GM19099 (cell line): ENCODE measurements at regions not wholly inside any gene's neighbourhood (a gene's known extent, or its start where the extent isn't known, plus 50 kb on each side); places are given as distances from the start of the nearest gene placed in this dataset.

Experiments used
- POLR2A ChIP-seq: IDR thresholded peaks from 3 replicates; pipeline ENCODE4 v1.6.1; 2011; ENCODE audit warnings: low read depth; ENCODE audit not compliant: insufficient read length; ENCODE audit errors: extremely low read depth

DNA sequence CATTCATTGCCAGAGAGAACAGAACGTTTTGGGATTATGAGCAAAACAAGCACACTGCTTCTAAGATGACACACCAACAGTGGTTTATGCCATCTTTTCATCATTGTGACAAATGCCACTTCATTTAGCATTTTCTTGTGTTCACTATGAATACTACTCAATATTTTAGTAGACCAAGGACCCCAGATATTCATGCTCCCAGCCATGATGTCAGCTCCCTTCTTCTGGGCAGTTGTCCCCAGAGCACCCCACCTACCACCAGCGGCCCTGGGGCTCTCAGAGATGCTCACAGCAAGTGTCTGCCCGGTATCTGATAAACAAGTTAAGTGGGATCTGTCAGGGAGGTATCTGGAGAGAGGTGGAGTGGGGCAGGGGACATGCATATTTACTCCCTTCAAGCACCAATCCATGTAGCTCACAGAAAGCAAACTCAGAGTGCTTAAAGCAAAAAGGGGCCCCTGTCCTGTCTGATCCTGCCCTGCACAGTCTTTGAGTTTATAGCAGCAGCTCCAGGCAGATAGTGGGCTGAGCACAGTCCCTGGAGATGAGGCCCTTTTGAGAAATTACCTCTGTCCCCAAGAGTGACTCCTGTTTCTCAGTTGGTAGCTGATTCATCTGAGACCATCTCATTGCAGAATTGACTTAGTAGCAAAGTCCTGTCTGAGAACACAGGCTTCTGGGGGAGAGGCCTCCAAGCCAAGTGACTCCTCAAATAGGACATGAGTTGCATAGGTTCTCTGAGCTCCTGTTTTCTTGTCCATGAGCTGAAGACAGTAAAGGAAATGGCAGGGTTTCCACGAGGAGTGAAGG is 281.8 kb upstream of the KLF6 start:
- TF ChIP-seq POLR2A: no peak

DNA sequence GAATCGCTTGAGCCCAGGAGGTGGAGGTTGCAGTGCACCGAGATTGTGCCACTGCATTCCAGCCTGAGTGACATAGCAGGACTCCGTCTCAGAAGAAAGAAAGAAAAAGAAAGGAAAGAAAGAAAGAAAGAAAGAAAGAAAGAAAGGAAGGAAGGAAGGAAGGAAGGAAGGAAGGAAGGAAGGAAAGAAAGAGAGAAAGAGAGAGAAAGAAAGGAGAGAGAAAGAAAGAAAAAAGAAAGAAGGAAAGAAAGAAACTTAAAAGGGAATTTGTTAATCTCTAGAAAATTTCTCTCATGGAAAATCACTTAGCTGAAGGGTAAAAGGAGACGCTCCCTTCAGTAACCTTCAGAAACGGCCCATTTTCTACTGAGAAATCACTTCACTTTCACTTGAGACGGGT is 279.5 kb upstream of the KLF6 start:
- no peak for TF ChIP-seq POLR2A

DNA sequence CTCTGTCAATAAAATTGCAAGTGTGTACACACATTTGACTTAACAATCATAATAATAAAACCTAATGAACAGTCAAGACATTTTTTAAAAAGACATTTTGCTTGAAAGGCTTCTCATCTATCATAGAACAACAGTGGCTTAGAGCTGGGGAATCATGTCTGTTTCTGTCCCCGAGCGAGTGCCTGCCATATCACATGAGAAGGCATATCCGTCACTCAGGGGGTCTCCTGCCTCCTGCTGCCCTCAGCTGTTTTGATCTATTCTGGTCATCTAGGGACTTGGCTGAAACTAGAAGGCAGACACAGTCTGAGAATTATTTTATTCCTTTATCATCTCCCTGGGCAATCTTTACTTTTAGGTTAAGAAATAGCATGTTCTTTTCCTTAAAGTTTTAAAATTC is 278.7 kb upstream of the KLF6 start:
- no peak for TF ChIP-seq POLR2A

DNA sequence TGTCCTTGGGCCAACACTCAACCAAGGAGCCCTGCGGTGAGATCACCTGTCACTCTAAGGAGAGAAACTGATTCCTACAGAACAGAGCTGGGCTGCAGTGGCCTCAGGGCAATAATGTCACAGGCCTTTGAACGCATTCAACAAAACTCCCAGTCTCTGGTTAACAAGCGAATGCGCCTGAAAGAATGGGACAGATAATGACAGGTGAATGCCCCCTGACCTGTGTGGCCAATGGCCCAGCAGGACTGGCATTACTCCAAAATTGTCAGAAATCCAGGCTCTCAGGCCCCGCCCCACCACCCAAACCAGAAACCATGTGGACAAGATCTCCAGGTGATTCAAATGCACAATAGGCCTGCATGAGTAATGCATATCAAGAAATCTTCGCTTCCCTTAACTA is 277.7 kb upstream of the KLF6 start:
- TF ChIP-seq POLR2A: no peak

DNA sequence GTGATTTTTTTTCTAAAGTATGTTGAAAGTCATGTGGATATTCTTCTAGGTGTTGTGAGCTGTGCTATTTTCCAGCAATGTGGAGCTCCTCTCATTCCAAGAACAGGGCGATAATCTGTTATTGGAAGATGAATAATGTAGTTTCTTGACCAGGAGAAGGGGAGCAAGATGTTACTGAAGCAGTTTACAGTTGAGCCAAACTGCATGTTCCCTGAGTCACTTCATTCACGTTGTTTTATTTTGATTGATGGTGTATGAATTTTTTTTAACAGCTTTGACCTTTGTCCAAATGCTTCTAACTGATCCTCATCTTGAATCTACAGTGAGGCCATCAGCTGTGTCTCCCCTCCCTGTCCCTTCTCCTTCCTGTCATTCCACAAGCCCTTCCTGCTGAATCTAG is 277.1 kb upstream of the KLF6 start:
- no peak for TF ChIP-seq POLR2A

DNA sequence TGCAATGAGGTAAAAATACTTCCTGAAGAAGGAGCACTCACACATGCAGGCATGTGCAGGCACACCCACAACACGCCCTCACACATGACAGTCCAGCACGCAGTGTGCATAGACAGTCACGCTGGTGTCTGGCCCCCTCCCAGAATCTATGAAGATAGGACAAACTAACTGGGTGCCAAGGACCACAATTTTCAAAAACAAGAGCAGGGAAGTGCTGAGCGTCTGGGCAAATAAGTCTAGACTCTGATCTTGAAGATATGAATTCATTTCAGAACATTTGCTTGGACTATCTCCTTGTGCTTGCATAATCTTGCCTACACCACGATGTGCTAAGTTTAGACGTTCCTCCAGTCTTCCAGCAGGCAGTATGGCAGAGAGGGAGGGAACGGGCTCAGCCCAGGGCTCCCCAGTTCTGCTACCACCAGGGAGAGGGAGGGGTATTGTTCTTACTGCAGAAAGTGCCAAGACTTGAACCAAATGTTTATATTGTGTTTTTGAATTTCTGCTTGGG is 276.5 kb upstream of the KLF6 start:
- no peak for TF ChIP-seq POLR2A

DNA sequence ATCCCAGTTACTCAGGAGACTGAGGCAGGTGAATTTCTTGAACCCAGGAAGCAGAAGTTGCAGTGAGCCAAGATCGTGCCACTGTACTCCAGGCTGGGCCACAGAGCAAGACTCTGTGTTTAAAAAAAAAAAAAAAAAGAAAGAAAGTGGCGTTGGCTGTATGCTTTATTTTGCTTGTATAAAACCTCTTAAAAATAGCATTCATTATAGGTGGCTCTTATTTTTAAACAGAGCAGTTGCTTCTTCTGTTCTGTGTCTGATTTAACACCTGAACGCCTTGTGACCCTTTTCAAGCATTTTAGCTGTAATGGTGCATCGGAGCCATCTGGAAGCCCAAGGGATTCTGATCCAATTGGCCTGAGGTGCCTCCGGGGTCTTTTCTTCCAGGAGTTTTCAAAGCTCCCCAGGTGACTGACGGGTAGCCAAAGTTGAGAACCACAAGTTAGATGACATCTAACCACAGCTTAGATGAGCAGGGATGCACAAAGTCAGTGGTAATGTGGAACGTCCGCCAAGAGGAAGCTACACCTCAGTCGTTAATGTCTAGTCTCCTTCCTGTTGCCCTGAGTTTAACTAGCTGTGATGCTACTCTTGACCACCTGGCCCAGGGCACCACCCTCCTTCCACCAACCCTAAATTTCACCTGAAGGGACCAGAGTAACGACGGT is 274.6 kb upstream of the KLF6 start:
- no peak for TF ChIP-seq POLR2A

DNA sequence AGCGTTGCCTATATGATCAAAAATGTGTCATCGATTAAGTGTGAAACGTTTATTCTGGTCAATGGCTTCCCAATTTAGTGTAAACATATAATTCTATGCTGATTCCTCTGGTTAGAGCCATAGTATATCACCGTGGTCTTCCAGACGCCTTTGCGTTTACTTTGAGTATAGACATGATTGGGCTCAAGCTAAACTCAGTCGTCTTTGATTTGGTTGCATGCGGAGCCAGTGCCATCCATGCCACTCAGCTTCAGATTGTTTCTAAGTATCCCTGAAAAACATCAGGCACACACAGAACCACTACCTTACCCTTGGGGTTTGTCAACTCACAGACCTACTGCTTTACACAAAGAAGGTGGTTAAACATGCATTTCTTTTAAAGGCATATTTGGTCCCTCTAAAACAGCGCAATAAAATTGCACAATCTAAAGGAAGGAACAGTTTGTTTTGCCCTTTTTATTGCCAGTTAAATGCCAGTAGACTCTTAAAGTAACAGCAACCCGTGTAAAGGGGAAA is 273.6 kb upstream of the KLF6 start:
- no peak for TF ChIP-seq POLR2A

DNA sequence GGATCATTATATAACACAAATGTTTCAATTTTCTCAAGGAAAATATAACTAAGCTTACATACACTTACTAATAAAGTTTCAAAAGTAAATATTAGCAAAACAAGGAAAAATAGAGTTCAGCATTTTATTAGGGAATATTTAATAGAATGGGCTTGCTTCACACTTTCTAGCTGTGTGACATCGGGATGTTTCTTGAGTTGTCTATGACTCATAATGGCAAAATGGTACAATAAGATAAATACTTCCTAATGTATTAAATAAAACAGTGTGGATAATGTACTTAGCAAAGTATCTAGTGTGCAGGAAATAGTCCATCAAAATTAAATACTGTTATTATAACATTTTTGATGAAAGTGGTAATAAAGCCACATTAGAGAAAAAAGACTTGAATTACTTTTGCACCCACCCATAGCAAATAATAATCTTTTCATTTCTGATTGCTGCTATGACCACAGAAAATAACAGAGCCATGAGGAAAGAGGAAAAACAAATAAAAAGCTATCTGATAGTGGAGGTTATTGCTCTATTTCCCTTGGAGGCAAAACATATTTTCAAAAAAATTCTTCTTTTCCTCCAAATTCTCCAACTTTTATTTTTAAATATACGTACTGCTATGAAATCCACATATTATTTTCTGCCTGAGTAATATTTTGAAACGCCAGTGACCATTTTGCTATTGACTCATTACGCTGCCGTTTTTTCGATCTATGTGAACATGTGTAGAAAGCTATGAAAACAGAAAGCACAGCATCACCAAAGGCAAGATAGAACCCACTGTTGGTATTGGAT is 272.9 kb upstream of the KLF6 start:
- no peak for TF ChIP-seq POLR2A

DNA sequence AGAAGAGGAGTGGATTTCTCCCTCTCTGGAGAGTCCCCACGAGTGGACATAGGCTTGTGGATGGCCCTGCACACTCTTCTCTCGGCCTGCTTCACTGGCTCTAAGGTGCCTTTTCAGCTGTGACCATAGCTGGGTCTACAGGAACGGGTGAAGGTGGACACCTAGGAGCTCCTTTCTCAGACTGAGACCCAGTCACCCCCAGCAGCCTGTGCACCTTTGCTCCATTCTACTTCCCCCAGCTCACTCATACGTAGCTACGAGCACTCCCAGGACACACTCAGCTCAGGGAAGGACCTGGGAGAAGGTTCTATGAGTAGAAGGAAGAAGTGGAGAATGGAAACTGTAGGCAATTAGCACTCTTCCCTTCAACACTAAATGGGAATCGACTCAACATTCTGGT is 272.0 kb upstream of the KLF6 start:
- TF ChIP-seq POLR2A: no peak

DNA sequence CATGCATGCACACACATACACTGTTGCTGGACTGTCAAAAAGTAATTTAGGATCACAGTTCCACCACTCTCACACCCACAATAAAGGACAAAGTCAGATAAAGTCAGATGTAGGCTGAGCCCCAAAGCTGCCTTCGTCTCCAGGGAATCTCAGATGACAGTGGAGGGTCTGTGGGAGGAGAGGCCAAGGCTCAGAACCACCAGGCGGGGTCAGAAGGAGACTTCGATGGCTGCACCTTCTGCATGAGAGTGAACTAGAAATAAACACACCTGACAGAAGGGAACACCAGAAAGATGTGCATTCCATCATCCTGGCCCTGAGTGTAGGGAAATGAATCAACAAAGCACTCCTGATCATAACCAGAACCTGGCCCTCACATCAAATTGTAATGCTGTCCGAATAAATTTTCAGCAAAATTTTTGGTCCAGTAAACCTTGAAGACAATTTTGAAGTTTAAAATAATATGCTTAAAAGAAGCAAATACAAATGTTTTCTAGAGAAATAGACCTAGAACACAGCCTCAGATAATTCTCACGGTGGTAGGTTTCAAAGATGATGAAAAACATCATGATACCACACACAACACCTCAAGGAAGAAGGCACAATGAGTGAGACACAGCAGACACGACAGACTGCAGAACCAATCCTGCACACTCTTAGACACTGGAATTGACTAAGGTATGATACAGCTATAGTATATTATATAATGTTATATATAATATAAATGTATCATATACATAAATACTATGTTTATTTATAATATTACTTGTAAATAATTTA is 269.8 kb upstream of the KLF6 start:
- no peak for TF ChIP-seq POLR2A

DNA sequence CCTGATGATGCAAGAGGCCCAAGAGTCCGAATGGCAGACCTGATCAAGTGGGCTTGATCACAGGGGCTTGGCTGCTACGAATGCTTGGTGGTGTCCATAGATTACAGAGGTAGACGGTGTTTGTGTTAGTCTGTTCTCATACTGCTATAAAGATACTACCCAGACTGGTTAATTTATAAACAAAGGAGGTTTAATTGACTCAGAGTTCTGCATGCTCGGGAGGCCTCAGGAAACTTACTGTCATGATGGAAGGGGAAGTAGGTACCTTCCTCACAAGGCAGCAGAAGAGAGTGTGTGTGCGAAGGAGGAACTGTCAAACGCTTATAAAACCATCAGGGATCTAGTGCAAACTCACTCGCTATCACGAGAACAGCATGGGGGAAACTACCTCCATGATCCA is 268.9 kb upstream of the KLF6 start:
- no peak for TF ChIP-seq POLR2A

DNA sequence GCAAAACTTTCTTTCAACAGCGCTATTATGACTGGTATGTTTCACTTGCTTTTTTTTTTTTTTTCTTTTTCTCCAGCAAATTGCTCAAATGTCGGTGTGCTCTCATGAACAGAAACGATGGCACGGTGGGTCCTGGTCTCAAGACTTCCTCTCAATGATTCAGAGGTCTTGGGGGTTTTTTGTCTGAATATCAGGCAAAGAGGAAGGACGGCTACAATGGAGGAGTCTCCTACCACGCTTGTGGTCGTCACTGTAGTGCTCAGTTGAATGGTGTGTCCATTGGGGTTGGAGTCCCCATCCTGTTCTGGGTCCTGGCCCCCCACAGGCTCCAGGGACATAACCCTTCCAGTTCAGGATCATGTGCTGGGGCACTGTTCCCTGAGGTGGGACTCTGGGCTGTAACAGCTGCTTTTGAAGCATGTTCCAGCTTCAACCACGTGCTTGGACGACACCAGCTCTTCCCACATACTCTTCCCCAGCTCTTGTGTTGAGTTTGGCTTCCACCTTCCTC is 266.7 kb upstream of the KLF6 start:
- TF ChIP-seq POLR2A: no peak

DNA sequence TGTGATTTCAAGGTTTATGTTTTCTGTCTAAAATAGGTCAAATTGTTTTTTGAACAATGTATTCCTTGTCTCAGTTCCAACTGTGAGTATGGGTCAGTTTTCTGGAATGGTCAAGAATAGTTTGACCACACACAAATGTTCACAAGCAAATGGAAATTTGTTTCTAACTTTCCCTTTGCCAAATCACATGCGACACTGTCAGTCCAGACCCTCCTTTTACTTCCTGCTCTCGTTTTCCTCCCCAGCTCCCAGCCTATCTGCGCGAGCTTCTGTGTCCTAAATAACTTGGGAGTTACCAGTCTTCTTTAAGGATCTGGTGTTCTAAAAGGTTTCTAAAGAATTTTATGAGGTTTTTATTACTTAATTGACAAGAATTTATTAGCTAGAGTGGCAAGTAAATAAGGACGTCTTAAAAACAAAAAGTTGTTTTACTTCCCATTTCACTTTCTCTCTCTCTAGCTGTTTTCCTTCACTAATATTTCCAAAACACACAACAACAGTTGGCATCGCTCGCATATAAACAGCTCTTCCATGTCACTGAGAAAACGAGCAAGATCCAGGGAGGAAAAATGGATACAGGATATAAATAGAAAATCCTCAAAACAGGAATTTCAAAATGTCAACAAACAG is 266.1 kb upstream of the KLF6 start:
- no peak for TF ChIP-seq POLR2A
